RWPE2 (cell line): ENCODE measurements at regions not wholly inside any gene's neighbourhood (a gene's known extent, or its start where the extent isn't known, plus 50 kb on each side); places are given as distances from the start of the nearest gene placed in this dataset.

Experiments
- ATAC-seq: fragments of 200-7000 bp; cut with Tn5 transposase; 3 replicates; pipeline ENCODE4 v1.9.1; 2021; ENCODE audit warnings: low read depth
- DNase-seq: peaks from one replicate; pipeline ENCODE4 v3.0.0-alpha.2; 2020; ENCODE audit warnings: low spot score
- H3K27ac ChIP-seq: fragments of 450-650 bp; 2 replicates; pipeline ENCODE4 v1.5.1; 2017; ENCODE audit warnings: mild to moderate bottlenecking; ENCODE audit not compliant: poor library complexity, severe bottlenecking
- H3K27me3 ChIP-seq: fragments of 250-450 bp; sonication (Bioruptor Pico); 2 replicates; pipeline ENCODE4 v1.5.1; 2021; ENCODE audit warnings: mild to moderate bottlenecking, moderate library complexity; ENCODE audit not compliant: insufficient read depth, poor library complexity, severe bottlenecking
- H3K36me3 ChIP-seq: fragments of 250-450 bp; sonication (Bioruptor Pico); 2 replicates; pipeline ENCODE4 v1.5.1; 2020; ENCODE audit warnings: low read depth, mild to moderate bottlenecking, moderate library complexity
- H3K4me1 ChIP-seq: fragments of 250-450 bp; sonication (Bioruptor Pico); 2 replicates; pipeline ENCODE4 v1.5.1; 2021; ENCODE audit warnings: mild to moderate bottlenecking, moderate library complexity; ENCODE audit not compliant: insufficient read depth, poor library complexity, severe bottlenecking
- H3K4me3 ChIP-seq: fragments of 250-450 bp; sonication (Bioruptor Pico); 2 replicates; pipeline ENCODE4 v1.5.1; 2021; ENCODE audit warnings: mild to moderate bottlenecking, moderate library complexity; ENCODE audit not compliant: severe bottlenecking
- H3K9me3 ChIP-seq: fragments of 250-450 bp; sonication (Bioruptor Pico); 2 replicates; pipeline ENCODE4 v1.5.1; 2021; ENCODE audit warnings: mild to moderate bottlenecking, moderate library complexity; ENCODE audit not compliant: severe bottlenecking
- TF ChIP-seq, protein P1 (sequence below): fragments of 450-650 bp; IDR thresholded peaks from one replicate; pipeline ENCODE4 v1.5.1; 2017; ENCODE audit warnings: mild to moderate bottlenecking, moderate library complexity; ENCODE audit not compliant: poor library complexity, severe bottlenecking

GRCh38 chr20:50356525-50356885 is 153.7 kb upstream of the PTPN1 start:
- H3K4me3 ChIP-seq = no peak overlapping the region
- peaks cover 5% of the 10 kb centered on the region for H3K4me1 ChIP-seq
- no peaks in the 10 kb centered on the region for H3K9me3 ChIP-seq
- H3K36me3 ChIP-seq = no peaks in the 10 kb centered on the region
- H3K27me3 ChIP-seq = no peaks in the 10 kb centered on the region
- ATAC-seq (no peak), DNase-seq (no peak)
- TF ChIP-seq, protein P1, sequence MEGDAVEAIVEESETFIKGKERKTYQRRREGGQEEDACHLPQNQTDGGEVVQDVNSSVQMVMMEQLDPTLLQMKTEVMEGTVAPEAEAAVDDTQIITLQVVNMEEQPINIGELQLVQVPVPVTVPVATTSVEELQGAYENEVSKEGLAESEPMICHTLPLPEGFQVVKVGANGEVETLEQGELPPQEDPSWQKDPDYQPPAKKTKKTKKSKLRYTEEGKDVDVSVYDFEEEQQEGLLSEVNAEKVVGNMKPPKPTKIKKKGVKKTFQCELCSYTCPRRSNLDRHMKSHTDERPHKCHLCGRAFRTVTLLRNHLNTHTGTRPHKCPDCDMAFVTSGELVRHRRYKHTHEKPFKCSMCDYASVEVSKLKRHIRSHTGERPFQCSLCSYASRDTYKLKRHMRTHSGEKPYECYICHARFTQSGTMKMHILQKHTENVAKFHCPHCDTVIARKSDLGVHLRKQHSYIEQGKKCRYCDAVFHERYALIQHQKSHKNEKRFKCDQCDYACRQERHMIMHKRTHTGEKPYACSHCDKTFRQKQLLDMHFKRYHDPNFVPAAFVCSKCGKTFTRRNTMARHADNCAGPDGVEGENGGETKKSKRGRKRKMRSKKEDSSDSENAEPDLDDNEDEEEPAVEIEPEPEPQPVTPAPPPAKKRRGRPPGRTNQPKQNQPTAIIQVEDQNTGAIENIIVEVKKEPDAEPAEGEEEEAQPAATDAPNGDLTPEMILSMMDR = no peak
- H3K27ac ChIP-seq = no peak overlapping the region

GRCh38 chr20:50356962-50357782 is 153.0 kb upstream of the PTPN1 start:
- no peaks in the 10 kb centered on the region for H3K9me3 ChIP-seq
- H3K4me3 ChIP-seq = no peak overlapping the region
- no peaks in the 10 kb centered on the region for H3K36me3 ChIP-seq
- ATAC-seq (no peak; the same call in 2 of the 3 replicates), DNase-seq (no peak)
- peaks cover 5% of the 10 kb centered on the region for H3K4me1 ChIP-seq
- TF ChIP-seq, protein P1 = no peak
- no peaks in the 10 kb centered on the region for H3K27me3 ChIP-seq
- no peak overlapping the region for H3K27ac ChIP-seq

DNA sequence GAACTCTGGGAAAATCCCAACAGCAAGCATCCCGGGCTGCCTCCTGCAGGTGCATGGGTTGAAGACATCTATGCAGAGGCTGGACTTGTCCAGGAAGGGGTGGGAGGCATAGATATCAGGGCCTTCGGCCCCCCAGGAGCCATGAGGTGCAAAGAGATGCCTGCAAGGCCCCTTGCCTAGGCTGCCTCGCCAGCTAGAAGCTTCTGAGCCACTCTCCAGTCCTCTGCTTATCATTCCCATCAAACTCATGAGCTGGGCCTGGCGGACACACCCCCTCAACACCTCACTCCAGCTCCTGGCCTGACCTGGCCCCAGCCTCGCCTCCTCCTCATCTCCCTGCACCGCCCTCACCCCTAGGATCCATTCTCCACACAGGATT is 152.4 kb upstream of the PTPN1 start:
- H3K27me3 ChIP-seq = no peaks in the 10 kb centered on the region
- no peak overlapping the region for H3K27ac ChIP-seq
- peaks cover 5% of the 10 kb centered on the region for H3K4me1 ChIP-seq
- no peak overlapping the region for H3K4me3 ChIP-seq
- no peaks in the 10 kb centered on the region for H3K36me3 ChIP-seq
- DNase-seq (no peak), ATAC-seq (peak; percentile 29)
- TF ChIP-seq, protein P1 = no peak
- H3K9me3 ChIP-seq = no peaks in the 10 kb centered on the region

GRCh38 chr20:50358166-50358565 is 152.0 kb upstream of the PTPN1 start:
- H3K4me1 ChIP-seq = peaks cover 5% of the 10 kb centered on the region
- H3K9me3 ChIP-seq = no peaks in the 10 kb centered on the region
- no peak overlapping the region for H3K4me3 ChIP-seq
- no peak for DNase-seq
- no peak for ATAC-seq
- no peaks in the 10 kb centered on the region for H3K36me3 ChIP-seq
- H3K27ac ChIP-seq = no peak overlapping the region
- no peaks in the 10 kb centered on the region for H3K27me3 ChIP-seq
- TF ChIP-seq, protein P1 = no peak

- Histone ChIP-seq H3K4me3 (no peak overlapping the region), H3K27ac (no peak overlapping the region), H3K9me3 (no peaks in the 10 kb centered on the region), H3K36me3 (no peaks in the 10 kb centered on the region), H3K27me3 (no peaks in the 10 kb centered on the region), H3K4me1 (peaks cover 5% of the 10 kb centered on the region)
- ATAC-seq (no peak), DNase-seq (no peak)
- TF ChIP-seq, protein P1 = no peak
Observed at GRCh38 chr20:50358971-50359370, 151.2 kb upstream of the PTPN1 start.
